GM10266 (cell line): ENCODE measurements at regions not wholly inside any gene's neighbourhood (a gene's known extent, or its start where the extent isn't known, plus 50 kb on each side); places are given as distances from the start of the nearest gene placed in this dataset.
A peak's percentile ranks its signal among the peaks of the same experiment; 100 is the strongest.

Experiments used
- DNase-seq: peaks from one replicate; pipeline ENCODE4 v3.0.0; 2012; ENCODE audit errors: extremely low spot score
- TF ChIP-seq, protein P1 (sequence below): IDR thresholded peaks from 2 replicates; pipeline ENCODE4 v1.5.1; 2012; ENCODE audit warnings: mild to moderate bottlenecking, low read depth; ENCODE audit not compliant: control insufficient read depth, insufficient read depth; ENCODE audit errors: missing control alignments

DNA sequence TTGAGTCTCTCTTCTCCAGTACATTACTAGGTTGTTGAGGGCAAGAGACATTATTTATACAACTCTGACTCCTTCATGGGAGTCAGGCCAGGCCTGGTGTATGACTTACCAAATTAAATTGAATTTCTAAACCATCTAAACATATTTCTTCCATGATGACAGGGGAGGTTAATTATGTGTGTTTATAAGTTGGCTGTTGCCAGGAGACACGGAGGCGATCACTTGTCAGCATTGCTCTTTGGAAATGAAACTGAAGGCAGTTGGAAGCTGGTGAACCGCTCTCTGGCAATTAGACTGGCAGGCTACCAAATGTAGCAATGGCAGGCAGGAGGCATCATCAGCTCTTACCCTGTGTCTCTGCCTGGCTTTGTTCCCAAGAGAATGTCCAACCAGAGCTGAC is 241.4 kb downstream of the KCNS3 start:
- no peak for DNase-seq
- TF ChIP-seq, protein P1, sequence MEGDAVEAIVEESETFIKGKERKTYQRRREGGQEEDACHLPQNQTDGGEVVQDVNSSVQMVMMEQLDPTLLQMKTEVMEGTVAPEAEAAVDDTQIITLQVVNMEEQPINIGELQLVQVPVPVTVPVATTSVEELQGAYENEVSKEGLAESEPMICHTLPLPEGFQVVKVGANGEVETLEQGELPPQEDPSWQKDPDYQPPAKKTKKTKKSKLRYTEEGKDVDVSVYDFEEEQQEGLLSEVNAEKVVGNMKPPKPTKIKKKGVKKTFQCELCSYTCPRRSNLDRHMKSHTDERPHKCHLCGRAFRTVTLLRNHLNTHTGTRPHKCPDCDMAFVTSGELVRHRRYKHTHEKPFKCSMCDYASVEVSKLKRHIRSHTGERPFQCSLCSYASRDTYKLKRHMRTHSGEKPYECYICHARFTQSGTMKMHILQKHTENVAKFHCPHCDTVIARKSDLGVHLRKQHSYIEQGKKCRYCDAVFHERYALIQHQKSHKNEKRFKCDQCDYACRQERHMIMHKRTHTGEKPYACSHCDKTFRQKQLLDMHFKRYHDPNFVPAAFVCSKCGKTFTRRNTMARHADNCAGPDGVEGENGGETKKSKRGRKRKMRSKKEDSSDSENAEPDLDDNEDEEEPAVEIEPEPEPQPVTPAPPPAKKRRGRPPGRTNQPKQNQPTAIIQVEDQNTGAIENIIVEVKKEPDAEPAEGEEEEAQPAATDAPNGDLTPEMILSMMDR: no peak

- no peak for DNase-seq
- TF ChIP-seq, protein P1: no peak
Measured at GRCh38 chr2:18118703-18119102, 240.2 kb downstream of the KCNS3 start.

DNA sequence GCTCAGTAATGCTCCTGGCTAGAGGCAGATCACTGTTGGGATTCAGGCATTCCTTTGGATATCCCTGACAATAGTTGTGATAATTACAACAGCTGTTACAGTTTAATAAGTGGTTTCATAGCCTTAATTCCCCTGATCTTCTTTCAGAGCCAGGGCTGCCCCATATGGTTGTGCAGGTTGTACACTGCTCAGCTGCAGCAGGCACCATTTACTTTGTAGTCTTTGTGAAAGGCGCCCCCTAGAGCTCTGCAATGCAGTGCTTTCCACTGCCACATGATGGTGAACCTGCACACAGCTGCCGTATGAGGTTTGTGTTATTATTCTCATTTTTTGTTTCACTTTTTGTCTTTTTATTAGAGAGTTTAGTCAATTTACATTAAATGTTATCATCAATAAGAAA is 239.1 kb downstream of the KCNS3 start:
- peak; percentile 30 for DNase-seq
- TF ChIP-seq, protein P1: peak; percentile 71

DNA sequence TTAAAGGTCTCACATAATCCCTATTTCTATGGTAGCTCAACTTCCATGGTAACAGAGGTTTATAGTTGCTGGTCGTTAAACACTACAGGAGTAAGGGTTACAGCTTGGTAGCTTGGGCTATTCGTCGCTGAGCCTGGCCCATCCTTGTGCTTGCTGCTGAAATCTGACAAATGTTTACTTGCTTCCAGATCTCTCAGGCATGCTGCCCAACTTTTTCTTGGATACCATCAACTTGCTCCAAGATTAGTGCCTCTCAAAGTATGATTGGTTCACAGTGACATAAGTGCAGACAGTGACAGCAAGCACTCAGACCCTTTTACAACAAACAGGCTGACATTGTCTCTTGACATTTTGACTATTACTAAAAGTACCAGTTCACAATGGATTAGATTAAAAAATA is 231.8 kb downstream of the KCNS3 start:
- TF ChIP-seq, protein P1: no peak
- no peak for DNase-seq

DNA sequence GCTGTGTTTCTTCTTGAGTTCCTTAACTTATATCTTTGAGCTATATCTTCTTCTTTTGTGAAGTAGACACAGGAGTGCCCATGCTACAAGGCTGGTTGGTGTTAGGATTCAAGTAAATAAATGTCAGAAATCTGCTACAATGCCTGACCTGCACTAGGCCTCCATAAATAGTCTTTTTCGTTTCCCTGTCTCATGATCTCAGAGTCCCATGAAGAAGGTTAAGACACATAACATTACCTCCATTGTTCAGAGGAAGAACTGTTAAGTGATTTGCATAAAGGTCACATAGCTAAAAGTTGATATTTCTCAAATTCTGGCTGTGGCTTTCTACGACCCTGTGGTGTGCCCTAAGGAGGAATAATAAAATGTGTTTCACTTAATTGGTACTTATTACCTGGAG is 228.4 kb downstream of the KCNS3 start:
- TF ChIP-seq, protein P1: no peak
- DNase-seq: no peak

DNA sequence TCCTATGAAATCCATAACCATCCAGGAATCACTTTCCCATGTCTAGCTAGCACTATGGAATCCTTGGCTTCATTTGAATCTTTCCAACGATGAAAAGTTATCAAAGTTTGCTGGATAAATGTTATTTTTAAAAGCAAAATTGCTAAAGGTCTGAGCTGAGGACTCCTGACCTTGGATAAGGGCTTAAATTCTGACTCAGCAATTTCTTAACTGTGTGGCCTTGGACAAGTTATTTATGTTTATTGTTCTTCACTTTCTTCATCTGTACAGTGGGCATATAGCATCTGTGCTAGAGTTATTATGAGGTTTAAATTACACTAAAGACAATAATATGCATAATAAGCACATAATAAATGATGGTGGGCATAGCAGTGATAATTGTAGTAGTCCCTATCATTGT is 227.5 kb downstream of the KCNS3 start:
- no peak for DNase-seq
- TF ChIP-seq, protein P1: no peak

GRCh38 chr2:18104595-18105224 is 226.2 kb downstream of the KCNS3 start:
- no peak for DNase-seq
- TF ChIP-seq, protein P1: no peak
